G401.6 (cell line): ENCODE measurements at regions not wholly inside any gene's neighbourhood (a gene's known extent, or its start where the extent isn't known, plus 50 kb on each side); places are given as distances from the start of the nearest gene placed in this dataset.

Source experiments
- FAIRE-seq: peaks from 2 replicates; lab custom pipeline; 2012; peaks lifted over from hg19 to GRCh38; lab: Jason Lieb, UNC

GRCh38 chr4:187256897-187257296 lies 533.2 kb upstream of the FAT1 start:
- FAIRE-seq, result no peak

GRCh38 chr4:187258651-187259401 lies 535.2 kb upstream of the FAT1 start:
- no peak for FAIRE-seq

- no peak for FAIRE-seq
These were observed 545.3 kb upstream of the FAT1 start for GRCh38 chr4:187268940-187269339.

- FAIRE-seq, result no peak
These were observed 546.5 kb upstream of the FAT1 start for GRCh38 chr4:187270154-187270553.

GRCh38 chr4:187271848-187272247 lies 548.2 kb upstream of the FAT1 start:
- no peak for FAIRE-seq

- no peak for FAIRE-seq
These were observed 550.5 kb upstream of the FAT1 start for GRCh38 chr4:187274153-187274552.

- FAIRE-seq, result no peak
These were observed 553.2 kb upstream of the FAT1 start for GRCh38 chr4:187276736-187277408.

GRCh38 chr4:187283201-187283955 lies 559.7 kb upstream of the FAT1 start:
- FAIRE-seq, result no peak

GRCh38 chr4:187286525-187286924 lies 562.9 kb upstream of the FAT1 start:
- no peak for FAIRE-seq

- FAIRE-seq, result no peak
These were observed 565.7 kb upstream of the FAT1 start for GRCh38 chr4:187289371-187289770.

GRCh38 chr4:187294861-187295260 lies 571.2 kb upstream of the FAT1 start:
- no peak for FAIRE-seq

- no peak for FAIRE-seq
These were observed 578.3 kb upstream of the FAT1 start for GRCh38 chr4:187301923-187302322.

- no peak for FAIRE-seq
These were observed 578.9 kb upstream of the FAT1 start for GRCh38 chr4:187302457-187303150.

GRCh38 chr4:187304133-187304532 lies 580.5 kb upstream of the FAT1 start:
- FAIRE-seq, result no peak

- FAIRE-seq, result no peak
These were observed 583.5 kb upstream of the FAT1 start for GRCh38 chr4:187307131-187307530.

GRCh38 chr4:187309456-187309855 lies 585.8 kb upstream of the FAT1 start:
- no peak for FAIRE-seq

- no peak for FAIRE-seq
These were observed 588.6 kb upstream of the FAT1 start for GRCh38 chr4:187312299-187312698.

GRCh38 chr4:187317799-187318198 lies 594.1 kb upstream of the FAT1 start:
- no peak for FAIRE-seq

GRCh38 chr4:187321711-187322110 lies 598.1 kb upstream of the FAT1 start:
- no peak for FAIRE-seq

- FAIRE-seq, result no peak
These were observed 608.5 kb upstream of the FAT1 start for GRCh38 chr4:187332141-187332540.

GRCh38 chr4:187333151-187333550 lies 609.5 kb upstream of the FAT1 start:
- no peak for FAIRE-seq

- no peak for FAIRE-seq
These were observed 611.7 kb upstream of the FAT1 start for GRCh38 chr4:187335339-187335738.

GRCh38 chr4:187354740-187355139 lies 631.1 kb upstream of the FAT1 start:
- no peak for FAIRE-seq
